PFSK-1 (cell line): ENCODE measurements at regions not wholly inside any gene's neighbourhood (a gene's known extent, or its start where the extent isn't known, plus 50 kb on each side); places are given as distances from the start of the nearest gene placed in this dataset.
A peak's percentile ranks its signal among the peaks of the same experiment; 100 is the strongest.

Experiments used
- FOXP2 ChIP-seq: optimal IDR thresholded peaks from 2 replicates; pipeline ENCODE3; 2011; ENCODE audit warnings: borderline replicate concordance, control low read depth, inconsistent platforms; ENCODE audit not compliant: insufficient read depth; ENCODE audit errors: extremely low read length, extremely low read depth
- POLR2AphosphoS5 ChIP-seq: IDR thresholded peaks from 2 replicates; pipeline ENCODE4 v1.6.1; 2012; ENCODE audit warnings: low read depth, mild to moderate bottlenecking, control low read depth, low read length, moderate library complexity
- SIN3A ChIP-seq: IDR thresholded peaks from 2 replicates; pipeline ENCODE4 v1.6.1; 2012; ENCODE audit warnings: mild to moderate bottlenecking, low read length, moderate library complexity, borderline replicate concordance; ENCODE audit not compliant: insufficient read depth
- TAF1 ChIP-seq: IDR thresholded peaks from 2 replicates; pipeline ENCODE4 v1.6.1; 2012; ENCODE audit warnings: low read length, control low read depth, borderline replicate concordance; ENCODE audit not compliant: insufficient read depth
- TF ChIP-seq, protein P1 (sequence below), 2 experiments: IDR thresholded peaks; 2 replicates each; pipeline versions ENCODE4 v1.6.1 to v1.8.0; 2011 to 2012; ENCODE audit warnings: low read depth in 2 of 2, low read length in 2 of 2, control low read depth in 1 of 2, inconsistent platforms in 1 of 2, mild to moderate bottlenecking in 1 of 2, moderate library complexity in 1 of 2; ENCODE audit not compliant: insufficient read depth in 1 of 2

DNA sequence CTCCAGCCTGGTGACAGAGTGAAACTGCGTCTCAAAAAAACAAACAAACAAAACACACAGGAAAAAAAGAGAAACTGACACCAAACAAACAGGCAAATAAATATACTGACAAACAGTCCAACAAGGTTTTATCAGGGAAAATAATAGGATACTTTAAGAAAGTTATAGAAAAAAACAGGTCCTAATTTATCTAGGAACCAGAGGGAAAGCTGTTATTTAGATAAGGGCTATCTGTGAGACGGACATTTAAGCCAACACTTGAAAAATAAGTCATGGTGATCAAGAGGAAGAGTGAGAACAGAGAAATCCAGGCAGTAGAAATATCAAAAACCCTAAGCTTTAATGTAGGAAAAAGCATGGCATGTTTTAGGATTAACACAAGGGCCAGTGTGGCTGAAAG is 68.9 kb downstream of the FAM217A start:
- TF ChIP-seq TAF1 (no peak), SIN3A (no peak), FOXP2 (no peak), POLR2AphosphoS5 (no peak)
- TF ChIP-seq, protein P1, sequence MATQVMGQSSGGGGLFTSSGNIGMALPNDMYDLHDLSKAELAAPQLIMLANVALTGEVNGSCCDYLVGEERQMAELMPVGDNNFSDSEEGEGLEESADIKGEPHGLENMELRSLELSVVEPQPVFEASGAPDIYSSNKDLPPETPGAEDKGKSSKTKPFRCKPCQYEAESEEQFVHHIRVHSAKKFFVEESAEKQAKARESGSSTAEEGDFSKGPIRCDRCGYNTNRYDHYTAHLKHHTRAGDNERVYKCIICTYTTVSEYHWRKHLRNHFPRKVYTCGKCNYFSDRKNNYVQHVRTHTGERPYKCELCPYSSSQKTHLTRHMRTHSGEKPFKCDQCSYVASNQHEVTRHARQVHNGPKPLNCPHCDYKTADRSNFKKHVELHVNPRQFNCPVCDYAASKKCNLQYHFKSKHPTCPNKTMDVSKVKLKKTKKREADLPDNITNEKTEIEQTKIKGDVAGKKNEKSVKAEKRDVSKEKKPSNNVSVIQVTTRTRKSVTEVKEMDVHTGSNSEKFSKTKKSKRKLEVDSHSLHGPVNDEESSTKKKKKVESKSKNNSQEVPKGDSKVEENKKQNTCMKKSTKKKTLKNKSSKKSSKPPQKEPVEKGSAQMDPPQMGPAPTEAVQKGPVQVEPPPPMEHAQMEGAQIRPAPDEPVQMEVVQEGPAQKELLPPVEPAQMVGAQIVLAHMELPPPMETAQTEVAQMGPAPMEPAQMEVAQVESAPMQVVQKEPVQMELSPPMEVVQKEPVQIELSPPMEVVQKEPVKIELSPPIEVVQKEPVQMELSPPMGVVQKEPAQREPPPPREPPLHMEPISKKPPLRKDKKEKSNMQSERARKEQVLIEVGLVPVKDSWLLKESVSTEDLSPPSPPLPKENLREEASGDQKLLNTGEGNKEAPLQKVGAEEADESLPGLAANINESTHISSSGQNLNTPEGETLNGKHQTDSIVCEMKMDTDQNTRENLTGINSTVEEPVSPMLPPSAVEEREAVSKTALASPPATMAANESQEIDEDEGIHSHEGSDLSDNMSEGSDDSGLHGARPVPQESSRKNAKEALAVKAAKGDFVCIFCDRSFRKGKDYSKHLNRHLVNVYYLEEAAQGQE (IDR thresholded peaks at IDR 0.05; ENCODE audit: insufficient read depth in 1 of 2, low read depth in 2 of 2, low read length in 2 of 2) = no peak

DNA sequence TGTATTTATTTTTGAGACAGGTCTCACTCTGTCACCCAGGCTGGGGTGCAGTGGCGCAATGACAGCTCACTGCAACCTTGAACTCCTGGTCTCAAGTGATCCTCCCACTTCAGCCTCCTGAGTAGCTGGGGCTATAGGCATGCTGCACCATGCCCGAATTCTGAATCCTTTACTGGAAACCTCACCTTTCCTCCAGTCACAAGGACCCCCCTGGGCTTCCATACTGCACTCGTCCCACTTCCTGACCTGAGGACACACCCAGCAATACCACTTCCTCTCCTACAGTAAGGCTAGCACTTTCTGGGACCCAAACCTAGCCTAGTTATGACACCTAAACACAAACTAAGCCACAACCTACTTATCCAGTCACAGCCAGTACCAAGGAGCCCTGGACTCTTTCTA is 68.2 kb downstream of the FAM217A start:
- no peak for TF ChIP-seq TAF1
- no peak for TF ChIP-seq FOXP2

DNA sequence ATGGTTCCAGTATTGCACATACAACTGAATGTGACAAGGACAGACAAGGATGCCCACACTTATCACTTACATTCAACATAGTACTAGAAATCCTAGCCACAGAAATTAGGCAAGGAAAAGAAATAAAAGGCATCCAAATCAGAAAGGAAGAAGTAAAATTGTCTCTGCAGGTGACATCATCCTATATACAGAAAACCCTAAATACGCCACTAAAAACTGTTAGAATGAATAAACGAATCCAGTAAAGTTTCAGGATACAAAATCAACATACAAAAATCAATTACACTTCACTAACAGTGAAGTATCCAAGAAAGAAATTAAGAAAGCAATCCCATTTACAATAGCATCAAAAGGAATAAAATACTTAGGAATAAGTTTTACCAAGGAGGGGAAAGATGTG is 66.1 kb downstream of the FAM217A start:
- TF ChIP-seq POLR2AphosphoS5 (no peak), SIN3A (no peak), TAF1 (no peak), FOXP2 (no peak)
- TF ChIP-seq, protein P1 (IDR thresholded peaks at IDR 0.05; ENCODE audit: insufficient read depth in 1 of 2, low read depth in 2 of 2, low read length in 2 of 2) = no peak

DNA sequence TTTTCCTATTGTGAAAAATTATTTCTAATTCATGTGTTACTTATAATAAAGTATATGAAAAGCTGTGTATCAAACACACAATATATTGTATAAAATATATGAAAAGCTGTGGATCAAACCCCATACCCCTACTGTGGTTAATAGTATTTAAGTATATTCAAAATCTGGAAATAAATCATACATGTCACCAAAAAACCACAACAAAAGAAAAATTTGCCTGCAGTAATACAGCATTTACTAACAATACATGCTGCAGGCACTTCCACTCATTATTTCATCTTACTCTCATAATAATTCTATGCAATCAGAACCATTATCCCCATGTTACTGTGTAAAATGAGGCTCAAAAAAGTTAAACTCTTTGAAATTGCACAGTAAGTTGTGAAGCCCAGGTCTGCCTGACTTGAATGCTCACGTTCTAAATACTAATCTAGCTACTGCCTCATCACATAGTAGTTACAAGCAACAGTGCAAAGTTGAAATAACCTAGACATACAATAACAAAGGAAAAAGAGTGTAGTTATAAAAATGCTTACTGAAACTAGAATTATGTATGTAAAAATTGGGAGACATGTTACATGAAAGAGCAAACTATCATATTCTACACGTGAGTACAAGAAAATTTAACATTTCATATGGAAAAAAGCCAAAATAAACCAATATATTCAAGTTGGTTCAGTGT is 61.7 kb downstream of the FAM217A start:
- TF ChIP-seq POLR2AphosphoS5 (no peak), TAF1 (no peak), FOXP2 (no peak), SIN3A (no peak)
- TF ChIP-seq, protein P1 (IDR thresholded peaks at IDR 0.05; ENCODE audit: insufficient read depth in 1 of 2, low read depth in 2 of 2, low read length in 2 of 2) = no peak

DNA sequence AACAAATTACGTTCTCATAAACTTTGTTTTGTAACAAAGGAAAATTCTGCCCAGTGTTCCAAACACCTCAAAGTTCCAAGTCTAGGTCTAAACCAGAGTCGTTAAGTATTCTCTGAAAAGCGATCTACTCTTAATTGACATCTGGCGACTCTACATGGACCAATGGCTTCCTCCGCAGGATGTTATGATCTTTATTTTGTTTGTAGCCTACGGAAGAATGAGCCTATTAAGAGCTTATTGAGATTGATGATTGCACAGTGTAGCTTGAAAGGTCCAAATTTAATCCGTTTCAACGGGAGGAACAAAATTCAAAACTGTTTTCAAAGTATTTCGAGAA is 61.1 kb downstream of the FAM217A start:
- TF ChIP-seq SIN3A (peak; percentile 60; the same call in 1 of the 2 replicates), POLR2AphosphoS5 (no peak)

DNA sequence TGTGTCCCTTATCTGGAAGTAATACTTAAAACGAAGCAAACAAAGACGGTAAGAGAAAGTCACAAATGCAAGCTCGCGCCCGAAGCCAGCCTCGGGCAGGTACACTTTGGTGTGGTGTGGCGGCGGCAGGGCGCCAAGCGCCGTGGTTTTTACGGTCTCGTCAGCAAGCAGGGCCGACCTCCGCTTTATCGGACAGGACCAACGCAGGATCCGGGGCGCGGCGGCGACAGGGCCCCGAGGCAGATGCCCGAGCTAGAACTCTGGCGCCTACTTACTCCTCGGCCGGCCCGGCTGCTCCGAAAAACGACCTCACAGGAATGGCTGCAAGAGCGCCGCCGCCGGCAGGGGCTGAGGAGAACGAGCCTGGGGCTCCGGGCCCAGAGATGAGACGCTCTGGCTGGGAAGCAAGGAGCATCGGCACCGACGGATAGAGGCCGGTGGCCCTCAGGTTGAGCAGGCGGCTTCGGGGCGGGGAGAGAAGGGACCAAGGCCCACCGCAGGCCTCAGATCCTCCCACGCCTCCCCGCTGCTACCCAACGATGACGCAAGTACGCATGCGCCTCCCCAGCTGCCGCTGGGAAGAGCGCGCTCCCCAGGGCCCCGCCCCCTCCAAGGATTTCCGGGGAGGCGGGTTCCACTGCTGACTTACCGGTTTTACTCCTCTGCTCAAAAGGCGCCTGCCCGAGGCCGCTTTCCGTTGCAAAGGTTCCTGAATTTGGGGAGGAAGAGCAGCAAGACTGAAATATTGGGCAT is 60.6 kb downstream of the FAM217A start:
- TF ChIP-seq FOXP2 (peak; percentile 89), POLR2AphosphoS5 (peak; percentile 90), SIN3A (peak; percentile 81), TAF1 (no peak; the same call in 1 of the 2 replicates)
- TF ChIP-seq, protein P1 (IDR thresholded peaks at IDR 0.05; ENCODE audit: insufficient read depth in 1 of 2, low read depth in 2 of 2, low read length in 2 of 2) = peak in 1 of 2 experiments; percentile 57; a peak in 1 of 4 replicates
